Transverse colon (tissue), 4 donors: ENCODE measurements at regions not wholly inside any gene's neighbourhood (a gene's known extent, or its start where the extent isn't known, plus 50 kb on each side); places are given as distances from the start of the nearest gene placed in this dataset.

ENCODE experiments used
- DNase-seq: peaks from one replicate; pipeline ENCODE4 v3.0.0-alpha.2; 2019
- H3K27ac ChIP-seq, 4 donors: fragments of 200-600 bp; sonication (generic); 2 replicates each; pipeline ENCODE4 v1.5.1; 2016 to 2018; ENCODE audit warnings: inconsistent platforms in 4 of 4
- H3K27me3 ChIP-seq: fragments of 200-600 bp; sonication (generic); 2 replicates; pipeline ENCODE4 v1.5.1; 2017; ENCODE audit warnings: inconsistent platforms
- H3K36me3 ChIP-seq, 4 donors: fragments of 200-600 bp; sonication (generic); 2 replicates each; pipeline ENCODE4 v1.5.1; 2017 to 2019; ENCODE audit warnings: inconsistent platforms in 4 of 4
- H3K4me1 ChIP-seq, 4 donors: fragments of 200-600 bp; sonication (generic); 2 replicates each; pipeline ENCODE4 v1.5.1; 2017 to 2020; ENCODE audit warnings: inconsistent platforms in 4 of 4
- H3K4me3 ChIP-seq, 4 donors: fragments of 200-600 bp; sonication (generic); 1 replicate in 1 of 4; 2 replicates in 3 of 4; pipeline versions ENCODE4 v1.5.1 to v1.6.1; 2017 to 2019; ENCODE audit warnings: inconsistent platforms in 4 of 4
- H3K9me3 ChIP-seq, 2 donors: fragments of 200-600 bp; sonication (generic); 2 replicates each; pipeline ENCODE4 v1.5.1; 2017 to 2019; ENCODE audit warnings: inconsistent platforms in 2 of 2
- EP300 ChIP-seq: sonication (generic); formaldehyde crosslinking; IDR thresholded peaks from one replicate; pipeline ENCODE4 v1.6.1; 2017; ENCODE audit warnings: antibody characterized with exemption, low read depth
- POLR2A ChIP-seq: fragments of 450-650 bp; IDR thresholded peaks from one replicate; pipeline ENCODE4 v1.6.1; 2016; ENCODE audit warnings: antibody characterized with exemption, mild to moderate bottlenecking, moderate library complexity
- POLR2AphosphoS5 ChIP-seq, 3 donors: sonication (generic); formaldehyde crosslinking; IDR thresholded peaks; one replicate each; pipeline ENCODE4 v1.6.1; 2016; ENCODE audit warnings: antibody characterized with exemption in 3 of 3
- WGBS, 2 donors: methylation state at CpG; one replicate each; pipeline ENCODE4 v1.1.5; 2018; ENCODE audit warnings: low coverage in 1 of 2; 5-methylcytosine and 5-hydroxymethylcytosine counted together
- in situ Hi-C, 4 donors: fragments of 200-750 bp; cut with MboI; loops; one replicate each; pipeline versions ENCODE4 v1.15.0 to v1.15.1; 2017; ENCODE audit warnings: low sequenced_read_pairs in 3 of 4, low pct_ligation_motif_present in 1 of 4, low pct_unique_long_range_greater_than_20kb in 1 of 4
- intact Hi-C: fragments of 100-400 bp; cut with DNase I; formaldehyde crosslinking; loops from one replicate; pipeline ENCODE4 v1.15.1; 2023; ENCODE audit warnings: low total_unique reads
- TF ChIP-seq, protein P1 (sequence below), 5 experiments: fragments of 200-600 bp in 3 of 5; fragments of 450-650 bp in 2 of 5; sonication (generic) in 3 of 5; IDR thresholded peaks; 1 replicate in 2 of 5; 2 replicates in 3 of 5; pipeline ENCODE4 v1.5.1; 2016 to 2017; ENCODE audit warnings: antibody characterized with exemption in 5 of 5, inconsistent platforms in 3 of 5, mild to moderate bottlenecking in 2 of 5, moderate library complexity in 1 of 5

- TF ChIP-seq, protein P1, sequence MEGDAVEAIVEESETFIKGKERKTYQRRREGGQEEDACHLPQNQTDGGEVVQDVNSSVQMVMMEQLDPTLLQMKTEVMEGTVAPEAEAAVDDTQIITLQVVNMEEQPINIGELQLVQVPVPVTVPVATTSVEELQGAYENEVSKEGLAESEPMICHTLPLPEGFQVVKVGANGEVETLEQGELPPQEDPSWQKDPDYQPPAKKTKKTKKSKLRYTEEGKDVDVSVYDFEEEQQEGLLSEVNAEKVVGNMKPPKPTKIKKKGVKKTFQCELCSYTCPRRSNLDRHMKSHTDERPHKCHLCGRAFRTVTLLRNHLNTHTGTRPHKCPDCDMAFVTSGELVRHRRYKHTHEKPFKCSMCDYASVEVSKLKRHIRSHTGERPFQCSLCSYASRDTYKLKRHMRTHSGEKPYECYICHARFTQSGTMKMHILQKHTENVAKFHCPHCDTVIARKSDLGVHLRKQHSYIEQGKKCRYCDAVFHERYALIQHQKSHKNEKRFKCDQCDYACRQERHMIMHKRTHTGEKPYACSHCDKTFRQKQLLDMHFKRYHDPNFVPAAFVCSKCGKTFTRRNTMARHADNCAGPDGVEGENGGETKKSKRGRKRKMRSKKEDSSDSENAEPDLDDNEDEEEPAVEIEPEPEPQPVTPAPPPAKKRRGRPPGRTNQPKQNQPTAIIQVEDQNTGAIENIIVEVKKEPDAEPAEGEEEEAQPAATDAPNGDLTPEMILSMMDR (IDR thresholded peaks at IDR 0.05) = no peak
- TF ChIP-seq POLR2AphosphoS5 (IDR thresholded peaks at IDR 0.05) = no peak
- no peak for TF ChIP-seq EP300
- TF ChIP-seq POLR2A = no peak
- no peaks in the 10 kb centered on the region for H3K4me1 ChIP-seq
- intact Hi-C loops = no loop called here
Measured at GRCh38 chrX:129239371-129239770, 283.9 kb downstream of the SMARCA1 start.

GRCh38 chrX:129238011-129238410 lies 285.3 kb downstream of the SMARCA1 start:
- TF ChIP-seq POLR2AphosphoS5 (IDR thresholded peaks at IDR 0.05) = no peak
- TF ChIP-seq EP300 = no peak
- TF ChIP-seq, protein P1 (IDR thresholded peaks at IDR 0.05) = no peak
- TF ChIP-seq POLR2A = no peak
- intact Hi-C loops = no loop called here
- no peak for DNase-seq
- Histone ChIP-seq H3K4me1 (no peaks in the 10 kb centered on the region), H3K4me3 (no peak overlapping the region), H3K27me3 (no peaks in the 10 kb centered on the region), H3K27ac (no peak overlapping the region), H3K9me3 (no peaks in the 10 kb centered on the region), H3K36me3 (no peaks in the 10 kb centered on the region)
- in situ Hi-C loops = no loop called here
- WGBS, 2 donors = 44% methylated on average over 3 of the region's 3 CpGs; no CpG with 5 or more reads in 1 of the 2 donors

More at GRCh38 chrX:129239371-129239770, 283.9 kb downstream of the SMARCA1 start:
- Histone ChIP-seq H3K27me3 (no peaks in the 10 kb centered on the region), H3K9me3 (no peaks in the 10 kb centered on the region), H3K27ac (no peak overlapping the region), H3K4me3 (no peak overlapping the region), H3K36me3 (no peaks in the 10 kb centered on the region)
- no peak for DNase-seq
- 59 to 93% methylated on average over 2 of the region's 2 CpGs for WGBS, 2 donors
- in situ Hi-C loops = no loop called here

- Histone ChIP-seq H3K4me1 (no peaks in the 10 kb centered on the region), H3K9me3 (no peaks in the 10 kb centered on the region), H3K27me3 (no peaks in the 10 kb centered on the region), H3K36me3 (no peaks in the 10 kb centered on the region), H3K4me3 (no peak overlapping the region), H3K27ac (no peak overlapping the region)
- intact Hi-C loops = no loop called here
- WGBS, 2 donors = 26% methylated on average over 1 of the region's 1 CpG; no CpG with 5 or more reads in 1 of the 2 donors
- in situ Hi-C loops = no loop called here
- TF ChIP-seq POLR2A (no peak), EP300 (no peak)
- DNase-seq = no peak
Measured at GRCh38 chrX:129235903-129236302, 287.4 kb downstream of the SMARCA1 start.

- 32% methylated on average over 1 of the region's 1 CpG; no CpG with 5 or more reads in 1 of the 2 donors for WGBS, 2 donors
- H3K36me3 ChIP-seq = no peaks in the 10 kb centered on the region
- H3K4me3 ChIP-seq = no peak overlapping the region
Measured at GRCh38 chrX:129233786-129234185, 289.5 kb downstream of the SMARCA1 start.

More at GRCh38 chrX:129233786-129234185, 289.5 kb downstream of the SMARCA1 start:
- Histone ChIP-seq H3K9me3 (no peaks in the 10 kb centered on the region), H3K27me3 (no peaks in the 10 kb centered on the region), H3K4me1 (no peaks in the 10 kb centered on the region), H3K27ac (no peak overlapping the region)
- no peak for DNase-seq
- TF ChIP-seq, protein P1 (IDR thresholded peaks at IDR 0.05) = no peak
- TF ChIP-seq EP300 = no peak
- no peak for TF ChIP-seq POLR2A
- no peak for TF ChIP-seq POLR2AphosphoS5 (IDR thresholded peaks at IDR 0.05)
- in situ Hi-C loops = no loop called here
- intact Hi-C loops = no loop called here
